ENCODE measurements at regions not wholly inside any gene's neighbourhood (a gene's known extent, or its start where the extent isn't known, plus 50 kb on each side); places are given as distances from the start of the nearest gene placed in this dataset.

DNA sequence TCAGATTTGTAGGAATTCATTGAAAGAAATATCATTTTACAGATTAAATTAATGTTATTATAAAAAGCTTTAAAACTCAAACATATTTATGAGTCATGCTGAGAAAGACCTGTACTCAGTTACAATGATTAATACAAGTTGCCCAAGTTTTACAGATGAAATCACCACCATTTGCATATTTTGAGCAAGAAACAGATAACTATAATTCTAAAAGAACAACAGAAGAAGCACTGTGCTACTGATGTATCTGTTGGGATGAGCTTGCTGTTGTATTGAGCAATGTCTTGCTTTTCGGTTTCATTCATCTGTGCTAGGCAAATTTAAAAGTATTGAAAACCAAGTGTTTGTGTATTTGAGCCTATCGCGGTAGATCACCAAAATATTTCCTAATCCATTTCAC is 1589.1 kb upstream of the ZEB2 start:
- H3K36me3 ChIP-seq (ENCODE audit: control insufficient read depth, insufficient read depth, low read length) = no peaks in the 10 kb centered on the region
- H3K27ac ChIP-seq (ENCODE audit: low read depth, low read length) = no peak overlapping the region
- no peak overlapping the region for H3K9ac ChIP-seq (ENCODE audit: low read length)
- no peak overlapping the region for H3K4me3 ChIP-seq (ENCODE audit: low read depth, low read length)
- H3K9me3 ChIP-seq (ENCODE audit: control insufficient read depth, insufficient read depth, low read depth, low read length) = no peaks in the 10 kb centered on the region
- H3K27me3 ChIP-seq (ENCODE audit: control insufficient read depth, insufficient read depth, low read length) = no peaks in the 10 kb centered on the region
- no peaks in the 10 kb centered on the region for H3K4me1 ChIP-seq (ENCODE audit: control insufficient read depth, insufficient read depth, low read length)

GRCh38 chr2:146094185-146094584 is 1574.3 kb upstream of the ZEB2 start:
- Histone ChIP-seq H3K27ac (ENCODE audit: low read depth, low read length) (no peak overlapping the region), H3K27me3 (ENCODE audit: control insufficient read depth, insufficient read depth, low read length) (no peaks in the 10 kb centered on the region), H3K36me3 (ENCODE audit: control insufficient read depth, insufficient read depth, low read length) (no peaks in the 10 kb centered on the region), H3K4me3 (ENCODE audit: low read depth, low read length) (no peak overlapping the region), H3K9me3 (ENCODE audit: control insufficient read depth, insufficient read depth, low read depth, low read length) (peaks cover 41% of the 10 kb centered on the region), H3K4me1 (ENCODE audit: control insufficient read depth, insufficient read depth, low read length) (no peaks in the 10 kb centered on the region), H3K9ac (ENCODE audit: low read length) (no peak overlapping the region)

GRCh38 chr2:146081459-146081858 is 1561.5 kb upstream of the ZEB2 start:
- H3K27ac ChIP-seq (ENCODE audit: low read depth, low read length) = no peak overlapping the region
- no peaks in the 10 kb centered on the region for H3K27me3 ChIP-seq (ENCODE audit: control insufficient read depth, insufficient read depth, low read length)
- no peak overlapping the region for H3K4me3 ChIP-seq (ENCODE audit: low read depth, low read length)
- H3K9me3 ChIP-seq (ENCODE audit: control insufficient read depth, insufficient read depth, low read depth, low read length) = peaks cover 4% of the 10 kb centered on the region; the same call in 1 of the 2 replicates
- H3K36me3 ChIP-seq (ENCODE audit: control insufficient read depth, insufficient read depth, low read length) = no peaks in the 10 kb centered on the region
- no peaks in the 10 kb centered on the region for H3K4me1 ChIP-seq (ENCODE audit: control insufficient read depth, insufficient read depth, low read length)
- H3K9ac ChIP-seq (ENCODE audit: low read length) = no peak overlapping the region

- no peaks in the 10 kb centered on the region for H3K27me3 ChIP-seq (ENCODE audit: control insufficient read depth, insufficient read depth, low read length)
- H3K27ac ChIP-seq (ENCODE audit: low read depth, low read length) = no peak overlapping the region
- H3K9me3 ChIP-seq (ENCODE audit: control insufficient read depth, insufficient read depth, low read depth, low read length) = peaks cover 4% of the 10 kb centered on the region; the same call in 1 of the 2 replicates
- no peak overlapping the region for H3K9ac ChIP-seq (ENCODE audit: low read length)
- H3K4me1 ChIP-seq (ENCODE audit: control insufficient read depth, insufficient read depth, low read length) = no peaks in the 10 kb centered on the region
- no peaks in the 10 kb centered on the region for H3K36me3 ChIP-seq (ENCODE audit: control insufficient read depth, insufficient read depth, low read length)
- no peak overlapping the region for H3K4me3 ChIP-seq (ENCODE audit: low read depth, low read length)
These were observed 1561.0 kb upstream of the ZEB2 start for GRCh38 chr2:146080925-146081324.

DNA sequence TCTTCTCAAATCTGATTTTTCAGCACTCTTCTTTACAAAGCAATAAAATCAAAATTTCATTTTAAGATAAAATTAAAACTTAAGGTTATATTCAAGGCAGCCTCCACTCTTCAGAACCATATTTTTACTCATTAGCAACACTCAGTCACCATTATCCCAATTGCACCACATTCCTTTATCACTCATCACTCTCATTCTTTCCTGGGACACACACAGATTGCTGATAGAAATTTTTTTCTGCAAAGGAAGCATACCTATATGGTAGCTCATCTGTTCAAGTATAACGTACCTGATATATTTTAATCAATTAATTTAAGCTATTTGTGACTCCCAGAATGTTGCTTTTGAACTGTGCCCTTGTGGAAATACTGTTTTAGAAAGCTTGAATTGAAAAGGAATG is 1559.3 kb upstream of the ZEB2 start:
- H3K4me1 ChIP-seq (ENCODE audit: control insufficient read depth, insufficient read depth, low read length) = no peaks in the 10 kb centered on the region
- H3K27me3 ChIP-seq (ENCODE audit: control insufficient read depth, insufficient read depth, low read length) = no peaks in the 10 kb centered on the region
- no peak overlapping the region for H3K27ac ChIP-seq (ENCODE audit: low read depth, low read length)
- H3K36me3 ChIP-seq (ENCODE audit: control insufficient read depth, insufficient read depth, low read length) = no peaks in the 10 kb centered on the region
- no peak overlapping the region for H3K4me3 ChIP-seq (ENCODE audit: low read depth, low read length)
- no peaks in the 10 kb centered on the region for H3K9me3 ChIP-seq (ENCODE audit: control insufficient read depth, insufficient read depth, low read depth, low read length)
- no peak overlapping the region for H3K9ac ChIP-seq (ENCODE audit: low read length)

DNA sequence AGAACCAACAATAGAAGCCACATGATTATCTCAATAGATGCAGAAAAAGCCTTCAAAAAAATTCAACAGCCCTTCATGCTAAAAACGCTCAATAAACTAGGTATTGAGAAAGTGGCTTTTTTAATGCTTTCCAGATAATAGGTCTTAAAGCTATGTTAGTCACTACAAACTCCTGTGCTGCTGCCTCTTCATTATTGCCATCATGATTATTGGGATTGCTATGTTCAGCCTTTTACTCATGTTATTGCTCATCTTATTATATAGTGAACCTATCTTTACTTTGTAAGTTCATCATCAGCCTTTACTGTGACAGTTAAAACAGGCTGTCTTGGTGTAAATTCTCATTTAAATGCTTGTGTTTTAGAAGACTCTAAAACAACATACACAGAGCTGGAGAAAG is 1557.2 kb upstream of the ZEB2 start:
- Histone ChIP-seq H3K4me1 (ENCODE audit: control insufficient read depth, insufficient read depth, low read length) (no peaks in the 10 kb centered on the region), H3K27me3 (ENCODE audit: control insufficient read depth, insufficient read depth, low read length) (no peaks in the 10 kb centered on the region), H3K4me3 (ENCODE audit: low read depth, low read length) (no peak overlapping the region), H3K36me3 (ENCODE audit: control insufficient read depth, insufficient read depth, low read length) (no peaks in the 10 kb centered on the region), H3K27ac (ENCODE audit: low read depth, low read length) (no peak overlapping the region), H3K9ac (ENCODE audit: low read length) (no peak overlapping the region), H3K9me3 (ENCODE audit: control insufficient read depth, insufficient read depth, low read depth, low read length) (no peaks in the 10 kb centered on the region)

DNA sequence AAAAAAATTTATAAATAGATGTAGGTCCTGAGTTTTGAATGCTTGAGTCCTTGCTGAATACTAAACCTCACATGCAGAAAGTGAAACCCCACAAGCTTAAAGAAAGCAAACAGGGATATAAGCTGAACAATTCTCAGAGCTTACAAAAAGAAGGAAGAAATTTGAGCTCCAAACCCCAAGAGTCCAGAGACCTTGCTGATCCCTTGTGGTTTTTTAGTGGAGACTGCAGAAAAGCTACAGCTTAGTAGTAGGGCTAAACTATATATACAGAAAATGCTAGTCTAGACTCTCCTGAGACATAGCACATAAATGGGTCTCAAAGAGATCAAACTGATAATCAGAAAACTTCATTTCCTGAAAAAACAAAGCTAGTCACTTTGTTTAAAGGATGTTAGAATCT is 1548.1 kb upstream of the ZEB2 start:
- H3K9ac ChIP-seq (ENCODE audit: low read length) = no peak overlapping the region
- H3K36me3 ChIP-seq (ENCODE audit: control insufficient read depth, insufficient read depth, low read length) = no peaks in the 10 kb centered on the region
- no peak overlapping the region for H3K27ac ChIP-seq (ENCODE audit: low read depth, low read length)
- no peaks in the 10 kb centered on the region for H3K4me1 ChIP-seq (ENCODE audit: control insufficient read depth, insufficient read depth, low read length)
- H3K9me3 ChIP-seq (ENCODE audit: control insufficient read depth, insufficient read depth, low read depth, low read length) = peaks cover 5% of the 10 kb centered on the region; the same call in 1 of the 2 replicates
- no peaks in the 10 kb centered on the region for H3K27me3 ChIP-seq (ENCODE audit: control insufficient read depth, insufficient read depth, low read length)
- no peak overlapping the region for H3K4me3 ChIP-seq (ENCODE audit: low read depth, low read length)

DNA sequence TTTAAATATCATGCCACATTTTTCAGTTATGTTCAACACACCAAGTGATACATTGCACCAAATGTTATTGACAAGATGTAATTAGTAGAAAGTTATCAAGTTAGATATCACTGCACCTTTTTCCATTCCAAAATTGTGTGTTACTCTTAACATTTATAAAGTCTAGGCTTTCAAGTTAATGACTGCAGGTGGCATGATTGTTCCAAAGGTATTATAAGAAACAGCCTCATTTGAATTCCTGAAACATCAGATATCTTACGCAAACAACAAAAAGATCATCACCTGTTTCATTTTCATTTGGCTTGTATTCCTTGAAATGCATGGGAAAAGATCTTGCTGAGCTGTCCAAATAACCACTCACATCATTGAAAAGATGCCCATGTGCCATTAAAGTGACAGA is 1528.2 kb upstream of the ZEB2 start:
- Histone ChIP-seq H3K4me3 (ENCODE audit: low read depth, low read length) (no peak overlapping the region), H3K27ac (ENCODE audit: low read depth, low read length) (no peak overlapping the region), H3K27me3 (ENCODE audit: control insufficient read depth, insufficient read depth, low read length) (no peaks in the 10 kb centered on the region), H3K9ac (ENCODE audit: low read length) (no peak overlapping the region), H3K4me1 (ENCODE audit: control insufficient read depth, insufficient read depth, low read length) (no peaks in the 10 kb centered on the region), H3K36me3 (ENCODE audit: control insufficient read depth, insufficient read depth, low read length) (no peaks in the 10 kb centered on the region), H3K9me3 (ENCODE audit: control insufficient read depth, insufficient read depth, low read depth, low read length) (no peaks in the 10 kb centered on the region)

DNA sequence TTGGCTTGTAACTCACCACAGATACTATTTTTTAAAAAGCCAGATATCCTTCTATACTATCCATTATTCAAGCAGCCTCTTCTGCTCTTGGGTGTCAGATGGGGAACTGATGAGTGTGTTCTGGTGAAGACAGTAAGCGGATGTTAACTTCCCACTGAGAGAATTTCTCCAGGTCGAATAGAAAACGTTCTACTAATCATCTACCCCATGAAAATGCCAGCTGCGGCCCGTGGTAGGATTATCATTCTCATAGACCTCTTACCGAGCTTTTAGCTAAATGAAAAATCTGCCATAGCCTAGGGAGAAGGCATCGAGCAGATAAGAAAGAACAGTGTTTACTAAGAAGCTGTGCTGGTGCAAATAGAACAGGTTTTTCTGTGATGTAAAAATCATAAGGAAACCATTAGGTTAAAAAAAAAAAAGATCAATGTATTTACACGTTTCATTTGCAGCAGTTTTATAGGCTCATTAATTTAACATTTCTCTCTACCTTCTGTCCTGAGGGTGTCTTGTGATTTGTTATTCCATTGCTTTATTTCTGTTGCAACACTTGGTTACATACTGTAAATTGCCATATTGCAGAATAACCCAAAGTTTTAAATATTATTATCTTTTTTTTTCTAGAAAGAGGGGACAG is 1521.5 kb upstream of the ZEB2 start:
- H3K36me3 ChIP-seq (ENCODE audit: control insufficient read depth, insufficient read depth, low read length) = no peaks in the 10 kb centered on the region
- H3K9ac ChIP-seq (ENCODE audit: low read length) = no peak overlapping the region
- H3K27me3 ChIP-seq (ENCODE audit: control insufficient read depth, insufficient read depth, low read length) = no peaks in the 10 kb centered on the region
- no peak overlapping the region for H3K27ac ChIP-seq (ENCODE audit: low read depth, low read length)
- H3K9me3 ChIP-seq (ENCODE audit: control insufficient read depth, insufficient read depth, low read depth, low read length) = no peaks in the 10 kb centered on the region
- peaks cover 7% of the 10 kb centered on the region; the same call in 1 of the 2 replicates for H3K4me1 ChIP-seq (ENCODE audit: control insufficient read depth, insufficient read depth, low read length)
- H3K4me3 ChIP-seq (ENCODE audit: low read depth, low read length) = no peak overlapping the region

DNA sequence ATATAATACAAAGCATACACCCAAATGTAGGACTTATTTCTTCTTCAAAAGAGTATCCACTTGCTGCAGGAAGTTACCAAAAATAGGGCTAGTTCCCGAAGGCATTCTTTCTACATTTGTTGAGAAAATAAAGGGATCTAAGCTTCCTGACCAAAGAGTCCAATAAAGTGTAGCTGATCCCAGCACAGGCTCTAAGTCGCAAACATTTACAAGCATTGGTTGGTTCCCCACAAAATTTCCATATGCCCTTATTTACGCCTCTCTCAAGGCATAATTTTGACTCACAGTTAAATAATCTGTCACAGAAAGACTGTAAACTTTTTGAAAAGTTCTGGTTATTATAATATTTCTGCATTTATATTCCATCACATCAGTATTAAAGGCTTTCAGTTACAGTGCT is 1520.1 kb upstream of the ZEB2 start:
- Histone ChIP-seq H3K4me3 (ENCODE audit: low read depth, low read length) (no peak overlapping the region), H3K4me1 (ENCODE audit: control insufficient read depth, insufficient read depth, low read length) (peaks cover 7% of the 10 kb centered on the region; the same call in 1 of the 2 replicates), H3K27ac (ENCODE audit: low read depth, low read length) (no peak overlapping the region), H3K9me3 (ENCODE audit: control insufficient read depth, insufficient read depth, low read depth, low read length) (no peaks in the 10 kb centered on the region), H3K27me3 (ENCODE audit: control insufficient read depth, insufficient read depth, low read length) (no peaks in the 10 kb centered on the region), H3K36me3 (ENCODE audit: control insufficient read depth, insufficient read depth, low read length) (no peaks in the 10 kb centered on the region), H3K9ac (ENCODE audit: low read length) (no peak overlapping the region)

DNA sequence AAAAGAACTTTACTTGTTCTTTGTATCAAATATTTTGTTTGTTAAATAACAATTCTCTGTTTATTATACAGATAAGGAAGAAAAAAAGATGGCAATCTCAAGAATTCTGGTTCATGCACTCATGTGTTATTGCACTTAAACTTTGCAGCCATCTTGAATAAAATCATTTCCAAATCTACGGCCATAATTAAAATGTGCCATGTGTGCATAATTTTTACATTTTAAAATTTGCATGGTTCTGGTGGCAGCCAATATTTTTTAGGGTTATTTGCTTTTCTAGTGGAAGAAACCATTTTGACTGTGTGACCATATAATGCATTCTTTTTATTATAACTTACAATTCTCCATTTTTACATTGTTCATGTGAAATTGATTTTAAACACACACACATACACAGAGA is 1518.1 kb upstream of the ZEB2 start:
- H3K9ac ChIP-seq (ENCODE audit: low read length) = no peak overlapping the region
- H3K9me3 ChIP-seq (ENCODE audit: control insufficient read depth, insufficient read depth, low read depth, low read length) = no peaks in the 10 kb centered on the region
- H3K27me3 ChIP-seq (ENCODE audit: control insufficient read depth, insufficient read depth, low read length) = no peaks in the 10 kb centered on the region
- H3K27ac ChIP-seq (ENCODE audit: low read depth, low read length) = no peak overlapping the region
- H3K36me3 ChIP-seq (ENCODE audit: control insufficient read depth, insufficient read depth, low read length) = no peaks in the 10 kb centered on the region
- H3K4me1 ChIP-seq (ENCODE audit: control insufficient read depth, insufficient read depth, low read length) = peaks cover 7% of the 10 kb centered on the region; the same call in 1 of the 2 replicates
- H3K4me3 ChIP-seq (ENCODE audit: low read depth, low read length) = no peak overlapping the region

All from HUES6 (cell line).